ENCODE measurements at regions not wholly inside any gene's neighbourhood (a gene's known extent, or its start where the extent isn't known, plus 50 kb on each side); places are given as distances from the start of the nearest gene placed in this dataset.

- TF ChIP-seq CTCF (conservative IDR thresholded peaks at IDR 0.05) (no peak), ZFX (IDR thresholded peaks at IDR 0.05) (no peak)
These were observed 113.0 kb upstream of the PROX1 start for GRCh38 chr1:213874789-213875188.
